ENCODE measurements at regions not wholly inside any gene's neighbourhood (a gene's known extent, or its start where the extent isn't known, plus 50 kb on each side); places are given as distances from the start of the nearest gene placed in this dataset.

GRCh38 chr3:104868291-104868690 lies 498.4 kb upstream of the ALCAM start:
- Mint-ChIP-seq H3K4me1 (ENCODE audit: insufficient read depth, unreplicated experiment) (peaks cover 5% of the 10 kb centered on the region), H3K27ac (ENCODE audit: low read depth, unreplicated experiment) (peak overlapping the region; percentile 49), H3K4me3 (ENCODE audit: unreplicated experiment) (no peak overlapping the region), H3K9me3 (ENCODE audit: unreplicated experiment) (no peaks in the 10 kb centered on the region), H3K36me3 (ENCODE audit: insufficient read depth, unreplicated experiment) (no peaks in the 10 kb centered on the region), H3K27me3 (ENCODE audit: insufficient read depth, unreplicated experiment) (no peaks in the 10 kb centered on the region)
- ChIA-PET POLR2A (no interaction called here), CTCF (no interaction called here)
- BruUV-seq (replicated peaks): no TSS peak
- no peak for DNase-seq (ENCODE audit: unreplicated experiment)
- TF ChIP-seq CTCF (IDR thresholded peaks at IDR 0.05; ENCODE audit: unreplicated experiment): no peak
- intact Hi-C loops (cut with micrococcal nuclease): no loop called here

GRCh38 chr3:104870276-104870675 lies 496.4 kb upstream of the ALCAM start:
- Mint-ChIP-seq H3K36me3 (ENCODE audit: insufficient read depth, unreplicated experiment) (no peaks in the 10 kb centered on the region), H3K4me1 (ENCODE audit: insufficient read depth, unreplicated experiment) (peaks cover 5% of the 10 kb centered on the region), H3K9me3 (ENCODE audit: unreplicated experiment) (no peaks in the 10 kb centered on the region), H3K27me3 (ENCODE audit: insufficient read depth, unreplicated experiment) (no peaks in the 10 kb centered on the region), H3K27ac (ENCODE audit: low read depth, unreplicated experiment) (no peak overlapping the region), H3K4me3 (ENCODE audit: unreplicated experiment) (no peak overlapping the region)
- ChIA-PET CTCF (no interaction called here), POLR2A (no interaction called here)
- BruUV-seq (replicated peaks): no TSS peak
- intact Hi-C loops (cut with micrococcal nuclease): no loop called here
- no peak for DNase-seq (ENCODE audit: unreplicated experiment)
- no peak for TF ChIP-seq CTCF (IDR thresholded peaks at IDR 0.05; ENCODE audit: unreplicated experiment)

GRCh38 chr3:104873331-104873730 lies 493.4 kb upstream of the ALCAM start:
- no peak overlapping the region for H3K27ac Mint-ChIP-seq (ENCODE audit: low read depth, unreplicated experiment)
- no peaks in the 10 kb centered on the region for H3K4me1 Mint-ChIP-seq (ENCODE audit: insufficient read depth, unreplicated experiment)
- no peaks in the 10 kb centered on the region for H3K36me3 Mint-ChIP-seq (ENCODE audit: insufficient read depth, unreplicated experiment)
- H3K9me3 Mint-ChIP-seq (ENCODE audit: unreplicated experiment): no peaks in the 10 kb centered on the region
- intact Hi-C loops (cut with micrococcal nuclease): no loop called here
- ChIA-PET POLR2A (no interaction called here), CTCF (interaction anchor here (0.6 to 0.8 kb wide), 2 partner anchors 12 to 493 kb away, joined by 3 read pairs; partner anchors contain the start of gene ALCAM)
- no peak for TF ChIP-seq CTCF (IDR thresholded peaks at IDR 0.05; ENCODE audit: unreplicated experiment)
- BruUV-seq (replicated peaks): no TSS peak
- no peak overlapping the region for H3K4me3 Mint-ChIP-seq (ENCODE audit: unreplicated experiment)
- H3K27me3 Mint-ChIP-seq (ENCODE audit: insufficient read depth, unreplicated experiment): no peaks in the 10 kb centered on the region
- no peak for DNase-seq (ENCODE audit: unreplicated experiment)

GRCh38 chr3:104878395-104878794 lies 488.3 kb upstream of the ALCAM start:
- H3K27me3 Mint-ChIP-seq (ENCODE audit: insufficient read depth, unreplicated experiment): no peaks in the 10 kb centered on the region
- POLR2A ChIA-PET: interaction anchor here (0.6 kb wide), 1 partner anchor 71 kb away, joined by 3 read pairs; no protein-coding TSS in a partner anchor
- CTCF ChIA-PET: interaction anchor here (0.7 kb wide), 1 partner anchor 230 kb away, joined by 4 read pairs; no protein-coding TSS in a partner anchor
- H3K27ac Mint-ChIP-seq (ENCODE audit: low read depth, unreplicated experiment): no peak overlapping the region
- no TSS peak for BruUV-seq (replicated peaks)
- no peaks in the 10 kb centered on the region for H3K9me3 Mint-ChIP-seq (ENCODE audit: unreplicated experiment)
- no peak overlapping the region for H3K4me3 Mint-ChIP-seq (ENCODE audit: unreplicated experiment)
- no peaks in the 10 kb centered on the region for H3K36me3 Mint-ChIP-seq (ENCODE audit: insufficient read depth, unreplicated experiment)
- intact Hi-C loops (cut with micrococcal nuclease): no loop called here
- no peaks in the 10 kb centered on the region for H3K4me1 Mint-ChIP-seq (ENCODE audit: insufficient read depth, unreplicated experiment)
- no peak for DNase-seq (ENCODE audit: unreplicated experiment)
- no peak for TF ChIP-seq CTCF (IDR thresholded peaks at IDR 0.05; ENCODE audit: unreplicated experiment)
